Left renal pelvis (tissue), 4 donors: ENCODE measurements at regions not wholly inside any gene's neighbourhood (a gene's known extent, or its start where the extent isn't known, plus 50 kb on each side); places are given as distances from the start of the nearest gene placed in this dataset.
"Not testable (repeated sequence)": the region's sequence is repeated elsewhere in the genome, so short reads cannot be mapped to it uniquely, and the experiment has no call there.

Experiments used
- DNase-seq, 4 donors: peaks; one replicate each; pipeline ENCODE4 v3.0.0-alpha.2; 2013; ENCODE audit warnings: low read depth in 4 of 4, low spot score in 3 of 4

DNA sequence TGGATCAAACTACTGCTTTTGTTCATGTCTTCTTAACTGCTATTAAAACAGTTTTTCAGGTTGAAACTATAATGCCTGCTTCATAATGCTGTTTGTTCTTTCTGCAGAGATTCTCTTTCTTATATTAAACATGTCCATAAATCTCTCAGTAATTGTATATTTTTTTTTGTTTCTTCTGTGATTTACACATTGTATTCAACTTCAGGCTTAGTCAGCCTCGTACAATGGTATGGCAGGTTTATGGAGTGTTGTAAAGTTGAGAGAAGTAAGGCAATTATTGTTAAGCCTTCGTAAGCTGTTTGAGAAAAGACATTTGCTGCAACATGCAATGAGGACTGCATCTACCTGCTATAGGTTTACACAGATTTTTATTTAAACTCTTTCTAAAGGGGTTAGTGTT, 977.1 kb downstream of the DIPK2A start:
- DNase-seq: peak; percentile 22 to 39 (median 24)

DNA sequence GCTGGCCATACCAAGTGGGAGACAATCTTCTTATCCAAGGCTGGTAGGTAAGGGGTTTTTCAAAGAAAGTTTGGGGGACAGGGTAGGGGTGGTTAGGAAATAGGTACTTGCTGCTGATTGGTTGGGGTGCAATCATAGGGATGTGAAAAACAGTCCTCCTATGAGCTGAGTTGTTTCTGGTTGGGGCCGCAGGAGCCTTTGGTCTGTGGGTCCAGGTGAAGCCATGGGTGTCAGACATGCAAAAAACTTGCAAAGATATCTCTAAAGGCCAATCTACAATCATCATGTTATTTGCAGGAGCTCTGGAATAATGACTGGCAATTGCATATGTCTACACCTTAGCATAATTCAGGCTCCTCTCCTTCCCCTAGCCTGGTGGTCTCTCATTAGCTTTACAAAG, 982.3 kb downstream of the DIPK2A start:
- no peak for DNase-seq

DNA sequence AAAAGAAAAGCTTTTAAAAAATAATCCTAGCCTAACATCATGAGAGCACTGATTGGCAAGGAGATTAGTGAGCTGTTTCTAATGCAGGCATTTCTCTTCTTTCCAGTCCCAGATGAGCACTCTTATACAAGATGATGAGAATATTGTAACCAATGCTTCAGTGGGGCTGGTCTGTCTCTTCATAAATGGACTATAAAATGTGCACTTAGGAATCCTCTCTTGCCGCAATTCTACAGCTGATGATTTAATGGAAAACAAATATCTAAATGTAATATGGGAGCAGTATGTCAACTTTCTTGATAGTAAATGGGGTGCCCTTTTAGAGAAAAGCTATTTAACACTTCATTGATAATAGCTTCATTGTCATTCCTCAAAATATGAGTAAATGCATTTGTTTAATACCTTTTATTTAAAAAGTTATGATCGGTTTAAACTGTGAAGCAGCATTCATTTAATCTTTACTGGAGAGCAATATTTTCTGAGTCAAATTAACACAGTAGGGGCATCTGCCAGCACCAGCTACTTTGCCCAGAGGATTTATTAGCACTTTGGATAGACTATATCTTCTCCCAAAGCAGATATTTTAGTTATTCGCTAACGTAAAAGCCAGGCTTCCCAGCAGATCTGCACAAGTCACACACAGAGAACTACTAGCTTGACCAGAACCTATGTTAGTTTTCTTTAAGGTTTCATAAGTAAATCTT, 985.9 kb downstream of the DIPK2A start:
- no peak for DNase-seq

DNA sequence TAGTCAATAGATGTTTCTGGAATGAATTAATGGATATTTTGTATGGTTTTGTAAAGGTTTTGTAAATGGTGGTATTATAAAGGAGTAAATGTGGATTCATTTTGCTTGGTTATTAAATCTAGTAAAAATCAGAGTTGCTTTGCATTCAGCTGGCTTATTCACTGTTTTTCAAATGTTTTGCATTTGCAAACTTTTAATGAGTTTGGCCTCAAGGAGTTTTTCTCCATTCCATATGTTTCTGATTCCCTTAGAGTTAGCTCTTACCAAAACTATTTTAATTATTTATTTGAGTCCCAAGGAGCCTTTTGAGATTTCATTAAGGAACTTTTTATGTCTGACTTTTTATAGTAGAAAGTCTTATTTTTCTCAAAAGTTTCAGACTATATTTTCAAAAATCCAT, 992.2 kb downstream of the DIPK2A start:
- DNase-seq: no peak

DNA sequence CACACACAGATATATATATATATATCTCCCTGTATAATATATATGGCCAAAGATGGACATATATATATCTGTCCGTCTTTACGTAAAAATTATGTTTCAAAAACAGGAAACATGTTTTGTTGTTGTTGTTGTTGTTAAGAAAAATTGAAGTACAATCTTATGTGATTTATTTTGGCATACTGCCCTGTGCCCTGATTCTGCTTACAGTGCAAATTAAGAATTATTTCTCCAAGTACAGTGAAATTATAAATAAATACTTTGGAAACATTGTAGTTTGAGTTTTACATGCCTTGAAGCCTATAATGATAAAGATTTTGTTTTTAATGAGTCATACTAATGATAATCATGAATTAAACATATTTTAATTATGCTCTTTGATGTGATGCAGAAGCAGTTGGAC, 994.9 kb downstream of the DIPK2A start:
- DNase-seq: no peak

DNA sequence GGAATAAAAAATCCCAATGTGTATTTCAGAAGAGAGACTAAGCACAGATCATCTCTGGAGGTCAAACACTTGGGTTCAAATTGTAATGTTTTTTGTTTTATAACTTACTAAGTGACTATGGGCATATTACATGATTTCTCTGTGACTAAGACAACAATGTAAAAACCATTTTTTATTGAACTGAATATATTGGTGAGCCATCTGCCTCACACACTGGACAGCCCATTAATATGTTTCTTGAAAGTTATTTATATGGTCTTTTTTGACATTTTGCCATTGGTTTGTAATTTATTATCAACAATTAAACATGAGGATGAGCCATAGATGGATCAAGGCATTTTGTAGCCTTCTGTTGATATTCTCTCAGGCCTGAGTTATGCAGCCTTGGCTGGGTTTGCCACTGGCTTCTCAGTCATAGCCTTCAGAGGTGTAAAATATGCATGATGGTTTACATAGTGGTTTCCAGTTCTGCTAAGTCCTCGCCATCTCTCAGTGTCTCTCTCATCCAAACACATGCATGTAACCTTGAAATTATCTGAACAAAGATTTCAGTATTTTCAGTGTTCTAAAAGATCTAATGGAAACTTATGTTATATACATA, 997.2 kb downstream of the DIPK2A start:
- no peak for DNase-seq

DNA sequence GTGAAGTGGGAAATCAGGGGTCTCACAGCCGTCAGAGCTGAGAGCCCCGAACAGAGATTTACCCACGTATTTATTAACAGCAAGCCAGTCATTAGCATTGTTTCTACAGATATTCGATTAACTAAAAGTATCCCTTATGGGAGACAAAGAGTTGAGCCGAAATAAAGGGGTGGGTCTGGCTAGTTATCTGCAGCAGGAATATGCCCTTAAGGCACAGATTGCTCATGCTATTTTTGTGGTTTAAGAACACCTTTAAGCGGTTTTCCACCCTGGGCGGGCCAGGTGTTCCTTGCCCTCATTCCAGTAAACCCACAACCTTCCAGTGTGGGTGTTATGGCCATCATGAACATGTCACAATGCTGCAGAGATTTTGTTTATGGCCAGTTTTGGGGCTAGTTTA, 1012.9 kb downstream of the DIPK2A start:
- not testable (repeated sequence) for DNase-seq

DNA sequence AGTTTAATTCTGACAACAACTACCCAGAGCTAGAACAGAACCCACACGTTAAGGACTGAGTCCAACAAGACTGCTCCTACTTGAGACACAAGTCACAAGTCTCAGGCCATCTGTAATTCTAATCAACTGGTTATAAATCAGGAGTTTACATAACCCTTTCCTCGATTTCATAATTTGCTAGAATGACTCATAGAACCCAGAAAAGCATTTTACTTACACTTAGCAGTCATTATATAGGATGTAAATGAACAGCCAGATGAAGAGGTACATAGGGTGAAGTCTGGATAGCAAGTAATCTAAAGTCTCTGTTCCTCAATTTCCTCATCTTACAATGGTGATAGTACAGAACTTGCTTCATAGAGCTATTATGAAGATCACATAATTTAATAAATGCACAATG, 1018.2 kb downstream of the DIPK2A start:
- no peak for DNase-seq

DNA sequence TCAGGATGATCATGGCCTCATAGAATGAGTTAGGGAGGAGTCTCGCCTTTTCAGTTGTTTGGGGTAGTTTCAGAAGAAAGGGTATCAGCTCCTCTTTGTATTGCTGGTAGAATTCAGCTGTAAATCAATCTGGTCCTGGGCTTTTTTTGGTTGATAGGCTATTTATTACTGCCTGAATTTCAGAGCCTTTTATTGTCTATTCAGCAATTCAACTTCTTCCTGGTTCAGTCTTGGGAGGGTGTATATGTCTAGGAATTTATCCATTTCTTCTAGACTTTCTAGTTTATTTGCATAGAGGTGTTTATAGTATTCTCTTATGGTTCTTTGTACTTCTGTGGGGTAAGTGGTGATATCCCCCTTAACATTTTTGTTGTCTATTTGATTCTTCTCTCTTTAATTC, 1024.2 kb downstream of the DIPK2A start:
- DNase-seq: no peak

DNA sequence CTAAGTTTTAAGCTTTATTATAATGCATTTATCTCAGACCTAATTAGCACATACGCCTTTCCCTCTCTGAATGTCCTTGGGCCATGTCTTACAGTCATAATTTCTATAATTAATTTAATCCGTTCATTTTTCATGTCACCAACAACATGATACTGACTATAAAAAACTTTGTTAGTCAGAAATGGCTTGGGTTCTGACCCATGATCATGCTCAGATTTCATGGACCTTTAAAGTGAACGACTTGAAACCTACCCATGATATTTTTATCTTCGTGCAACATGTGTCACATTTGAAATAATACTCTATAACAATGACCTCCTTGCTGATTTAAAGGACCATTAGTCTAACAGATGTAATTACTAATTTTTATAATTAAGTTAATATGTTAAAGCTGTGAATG, 1033.8 kb downstream of the DIPK2A start:
- DNase-seq: no peak

DNA sequence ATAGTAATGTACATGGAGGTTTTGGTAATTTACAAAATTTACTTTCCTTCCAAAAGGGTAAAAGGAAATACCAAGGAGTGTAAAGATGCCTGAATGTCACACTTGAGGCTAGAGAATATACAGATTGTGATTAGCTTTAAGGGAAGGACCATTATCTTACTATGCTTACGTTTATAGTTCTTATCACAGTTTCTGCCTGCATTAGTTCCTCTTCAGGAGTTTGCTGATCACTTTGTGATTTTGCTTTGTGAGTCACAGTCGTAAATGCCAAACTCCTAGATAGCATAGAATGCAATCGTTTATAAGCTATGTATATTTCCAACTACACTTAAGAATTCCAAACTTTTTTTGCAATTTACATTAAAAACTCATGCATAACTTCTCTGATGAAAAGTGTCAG, 1034.6 kb downstream of the DIPK2A start:
- no peak for DNase-seq

DNA sequence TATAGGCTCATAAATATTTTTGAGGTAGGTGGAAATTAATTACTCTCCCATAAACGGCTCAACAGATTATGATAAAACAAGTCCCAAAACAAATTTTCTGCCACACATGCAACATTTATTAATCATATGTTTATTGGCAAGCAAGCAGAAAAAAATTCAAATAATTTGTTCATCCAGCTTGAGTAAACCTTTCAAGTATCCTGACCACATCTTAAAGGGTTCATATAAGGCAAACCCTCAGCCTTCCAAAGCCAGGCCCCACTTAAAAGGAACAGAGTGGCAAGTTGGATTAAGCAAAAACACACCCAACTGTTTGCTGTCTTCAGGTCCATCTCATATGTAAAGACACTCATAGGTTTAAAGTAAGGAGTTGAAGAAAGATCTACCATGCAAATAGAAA, 1042.3 kb downstream of the DIPK2A start:
- no peak for DNase-seq

DNA sequence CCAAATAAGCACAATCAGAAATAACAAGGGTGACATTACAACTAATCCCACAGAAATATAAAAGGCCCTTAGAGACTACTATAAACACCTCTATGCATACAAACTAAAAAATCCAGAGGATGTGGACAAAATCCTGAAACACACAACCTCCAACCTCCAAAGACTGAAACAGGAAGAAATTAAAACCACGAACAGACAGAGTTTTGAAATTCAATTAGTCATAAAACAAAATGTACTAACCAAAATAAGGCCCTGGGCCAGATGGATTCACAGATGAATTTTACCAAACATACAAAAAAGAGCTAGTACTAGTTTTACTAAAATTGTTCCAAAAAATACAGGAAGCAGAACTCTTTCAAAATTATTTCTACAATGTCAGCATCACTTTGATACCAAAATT, 1043.6 kb downstream of the DIPK2A start:
- no peak for DNase-seq

DNA sequence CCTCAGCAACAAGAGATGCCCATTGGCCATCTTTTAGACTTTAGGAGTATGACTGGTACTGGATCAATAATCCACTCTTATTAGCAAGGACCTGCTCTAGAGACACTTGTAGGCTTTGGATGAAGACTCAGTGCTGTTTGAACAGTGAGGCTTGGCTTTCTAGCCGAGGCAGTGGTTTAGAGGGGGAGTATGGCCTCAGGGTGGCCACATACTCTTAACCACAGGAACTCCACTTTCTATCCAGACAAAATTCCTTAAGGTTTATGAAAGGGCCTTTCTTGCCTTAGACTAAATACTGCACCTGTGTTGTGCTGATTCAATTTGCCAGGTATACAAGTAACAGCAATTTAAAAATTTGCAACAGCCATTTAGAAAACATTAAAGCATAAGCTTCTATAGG, 1046.3 kb downstream of the DIPK2A start:
- no peak for DNase-seq

DNA sequence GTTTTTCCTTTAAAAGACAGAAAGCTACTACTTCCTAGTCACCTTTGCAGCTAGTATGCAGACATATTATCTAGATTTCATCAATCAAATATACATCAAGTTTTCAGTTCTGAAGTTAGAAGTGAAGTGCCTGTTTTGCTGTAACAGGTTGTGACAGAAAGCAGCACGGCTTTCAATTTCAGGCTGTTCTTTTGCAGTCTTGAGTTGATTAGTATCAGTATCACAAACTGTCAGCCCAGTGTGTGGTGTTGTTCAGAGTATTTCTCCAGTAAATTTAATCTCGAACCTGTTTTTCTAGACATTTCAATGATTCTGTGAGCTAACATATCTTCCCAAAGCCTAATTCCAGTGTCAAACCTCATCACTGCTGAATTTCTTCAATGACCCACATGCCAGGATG, 1050.8 kb downstream of the DIPK2A start:
- DNase-seq: no peak

DNA sequence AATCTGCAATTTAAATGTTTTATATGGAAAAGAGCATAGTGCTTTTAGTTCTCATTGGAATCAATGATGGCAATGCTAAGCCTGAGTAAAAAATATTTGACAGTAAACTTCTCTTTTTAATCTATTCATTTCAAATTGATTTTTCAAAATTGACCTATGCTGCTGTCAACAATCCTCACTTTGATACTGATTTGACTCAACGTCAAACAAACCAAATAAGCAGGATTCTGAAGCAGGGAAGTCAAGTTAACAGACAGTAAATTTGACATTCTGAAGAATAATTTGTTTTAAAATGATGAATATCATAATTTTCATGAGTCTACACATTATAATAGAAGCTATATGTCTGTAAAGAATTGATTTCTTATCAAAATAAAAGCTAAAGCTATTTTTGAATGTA, 1053.1 kb downstream of the DIPK2A start:
- DNase-seq: no peak

DNA sequence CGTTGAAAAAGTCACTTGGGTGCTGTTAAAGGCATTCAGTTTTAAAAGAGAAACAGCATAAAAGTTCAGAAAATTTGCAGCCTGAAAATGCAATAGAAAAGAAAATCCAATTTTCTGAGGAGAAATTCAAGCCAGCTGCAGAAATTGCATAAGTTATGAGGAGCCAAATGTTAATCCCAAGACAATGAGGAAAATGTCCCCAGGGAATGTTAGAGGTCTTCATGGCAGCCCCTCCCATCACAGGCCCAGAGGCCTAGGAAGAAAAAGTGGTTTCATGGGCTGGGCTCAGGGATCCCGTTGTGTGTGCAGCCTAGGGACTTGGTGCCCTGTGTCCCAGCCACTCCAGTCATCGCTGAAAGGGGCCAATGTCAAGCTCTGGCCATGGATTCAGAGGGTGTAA, 1055.6 kb downstream of the DIPK2A start:
- DNase-seq: not testable (repeated sequence)

DNA sequence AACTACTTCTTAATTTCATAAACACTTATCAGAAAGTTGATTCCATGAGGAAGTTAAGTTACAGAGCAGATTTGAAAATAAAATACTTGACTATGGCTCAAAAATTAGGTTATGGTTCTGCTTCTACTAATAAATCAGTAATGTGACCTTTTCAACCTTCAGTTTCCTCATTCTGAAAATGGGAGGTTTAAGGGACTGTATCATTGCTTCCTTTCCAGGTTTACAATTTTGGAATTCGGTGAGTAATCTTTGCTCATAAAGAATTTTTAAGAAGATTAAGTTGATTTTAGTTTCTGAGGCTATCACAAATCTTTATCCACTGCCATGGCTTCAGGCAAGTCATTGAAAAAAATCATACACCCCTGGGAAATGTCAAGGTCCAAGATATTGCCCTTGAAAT, 1061.2 kb downstream of the DIPK2A start:
- no peak for DNase-seq

DNA sequence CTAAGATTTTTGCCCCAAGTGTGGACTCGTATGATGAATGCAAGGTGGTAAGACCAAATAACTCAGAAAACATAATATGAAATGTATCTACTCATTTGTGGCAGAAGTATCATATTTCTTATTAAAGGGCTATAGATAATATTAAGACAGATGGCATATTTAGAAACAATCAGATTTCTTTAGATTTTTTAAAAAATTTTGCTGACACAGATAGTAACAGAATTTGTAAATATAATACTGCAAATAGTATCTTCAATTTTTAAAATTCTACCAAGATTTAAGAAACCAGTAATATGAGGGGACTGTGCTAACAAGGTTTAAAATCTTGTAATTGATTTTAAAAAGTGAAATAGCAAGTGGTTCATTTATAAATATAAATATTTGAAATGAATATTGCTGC, 1064.1 kb downstream of the DIPK2A start:
- no peak for DNase-seq

DNA sequence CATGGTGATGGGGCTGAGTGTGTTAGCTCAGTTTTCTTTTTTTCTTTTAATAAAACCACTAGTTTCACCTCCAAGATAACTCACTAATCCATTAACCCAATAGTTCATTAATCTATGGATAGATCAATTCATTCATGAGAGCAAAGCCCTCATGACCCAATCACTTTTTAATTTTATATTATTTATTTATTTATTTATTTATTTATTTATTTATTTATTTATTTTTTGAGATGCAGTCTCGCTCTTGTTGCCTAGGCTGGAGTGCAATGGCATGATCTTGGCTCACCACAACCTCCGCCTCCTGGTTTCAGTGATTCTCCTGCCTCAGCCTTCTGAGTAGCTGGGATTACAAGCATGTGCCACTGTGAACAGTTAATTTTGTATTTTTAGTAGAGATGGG, 1082.4 kb downstream of the DIPK2A start:
- DNase-seq: not testable (repeated sequence)

DNA sequence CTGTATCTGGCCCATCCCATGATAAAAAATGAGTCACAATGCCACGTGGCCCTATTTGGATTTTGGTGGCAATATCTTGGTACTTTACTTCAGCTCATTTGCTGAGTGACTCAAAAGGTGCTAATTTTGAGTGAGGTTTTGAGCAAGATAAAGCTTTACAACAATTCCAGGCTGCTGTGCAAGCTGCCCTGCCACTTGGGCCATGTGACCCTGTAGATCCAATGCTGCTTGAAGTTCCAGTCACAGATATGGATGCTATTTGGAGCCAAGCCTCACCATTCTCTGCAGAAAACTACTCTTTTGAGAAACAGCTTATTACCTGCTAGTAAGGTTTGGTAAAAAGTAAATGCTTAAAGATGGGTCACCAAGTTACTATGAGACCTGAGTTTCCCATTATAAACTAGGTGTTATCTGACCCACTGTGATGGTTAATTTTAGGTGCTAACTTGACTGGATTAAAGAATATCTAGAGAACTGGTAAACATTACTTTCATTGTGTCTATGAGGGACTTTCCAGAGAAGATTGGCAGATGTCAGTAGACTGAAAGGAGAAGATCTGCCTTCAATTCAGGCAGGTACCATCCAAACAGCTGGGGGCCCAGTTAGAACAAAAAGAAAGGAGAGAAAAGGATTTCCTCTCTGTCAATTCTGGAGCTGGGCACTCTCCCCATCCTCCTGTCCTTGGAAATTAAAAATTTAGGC, 1083.9 kb downstream of the DIPK2A start:
- no peak for DNase-seq

DNA sequence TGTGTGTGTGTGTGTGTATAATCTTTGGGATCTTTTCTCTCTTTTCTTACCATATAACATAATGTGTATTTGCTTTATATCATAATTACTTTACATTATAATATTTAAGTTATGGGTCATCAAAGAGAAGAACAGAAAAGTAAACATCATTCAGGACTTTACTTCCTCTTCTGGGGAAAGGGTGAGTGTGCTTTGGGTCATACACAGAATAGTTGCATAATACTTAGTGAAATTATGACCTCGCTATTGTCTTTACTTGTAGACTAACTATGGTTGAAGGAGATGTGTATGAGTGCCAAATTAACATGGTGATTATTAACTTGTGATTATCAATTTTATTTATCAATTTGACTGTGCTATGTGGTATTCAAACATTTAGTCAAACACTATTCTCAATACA, 1086.9 kb downstream of the DIPK2A start:
- DNase-seq: no peak
